Kidney epithelial cell (primary cell): ENCODE measurements at regions not wholly inside any gene's neighbourhood (a gene's known extent, or its start where the extent isn't known, plus 50 kb on each side); places are given as distances from the start of the nearest gene placed in this dataset.

ENCODE experiments used
- DNase-seq: peaks from one replicate; pipeline ENCODE4 v3.0.0-alpha.2; 2010; ENCODE audit warnings: low read depth
- H3K27me3 ChIP-seq: 2 replicates; pipeline ENCODE4 v1.6.0; 2011; ENCODE audit warnings: low read length; ENCODE audit not compliant: control insufficient read depth, insufficient read depth
- H3K36me3 ChIP-seq: 2 replicates; pipeline ENCODE4 v1.5.1; 2011; ENCODE audit warnings: low read length; ENCODE audit not compliant: control insufficient read depth, insufficient read depth
- H3K4me3 ChIP-seq: 2 replicates; pipeline ENCODE4 v1.5.1; 2011; ENCODE audit warnings: low read depth, mild to moderate bottlenecking, control low read depth, low read length
- TF ChIP-seq, protein P1 (sequence below): IDR thresholded peaks from 2 replicates; pipeline ENCODE4 v1.5.1; 2011; ENCODE audit warnings: mild to moderate bottlenecking, moderate library complexity, low read length, control low read depth, inconsistent platforms; ENCODE audit not compliant: insufficient read depth, poor library complexity, severe bottlenecking

DNA sequence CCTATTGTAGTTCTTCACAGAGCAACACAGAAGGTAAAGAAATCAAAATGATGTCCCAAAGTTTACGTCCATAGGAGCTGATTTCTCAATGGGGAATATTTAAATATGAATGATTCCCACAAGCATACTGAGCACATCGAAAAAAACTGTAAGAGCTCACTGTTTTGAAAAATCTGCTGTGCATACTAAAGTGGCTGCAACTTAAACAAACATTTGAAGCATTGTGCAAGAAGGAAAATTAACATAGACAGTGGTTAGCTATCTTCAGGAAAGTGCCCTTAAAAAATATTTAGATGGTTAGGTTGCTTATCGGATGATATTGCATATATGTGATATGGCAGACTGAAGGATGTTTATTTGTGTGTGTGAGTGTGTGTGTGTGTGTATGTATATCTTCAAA lies 747.6 kb downstream of the RFPL4B start:
- TF ChIP-seq, protein P1, sequence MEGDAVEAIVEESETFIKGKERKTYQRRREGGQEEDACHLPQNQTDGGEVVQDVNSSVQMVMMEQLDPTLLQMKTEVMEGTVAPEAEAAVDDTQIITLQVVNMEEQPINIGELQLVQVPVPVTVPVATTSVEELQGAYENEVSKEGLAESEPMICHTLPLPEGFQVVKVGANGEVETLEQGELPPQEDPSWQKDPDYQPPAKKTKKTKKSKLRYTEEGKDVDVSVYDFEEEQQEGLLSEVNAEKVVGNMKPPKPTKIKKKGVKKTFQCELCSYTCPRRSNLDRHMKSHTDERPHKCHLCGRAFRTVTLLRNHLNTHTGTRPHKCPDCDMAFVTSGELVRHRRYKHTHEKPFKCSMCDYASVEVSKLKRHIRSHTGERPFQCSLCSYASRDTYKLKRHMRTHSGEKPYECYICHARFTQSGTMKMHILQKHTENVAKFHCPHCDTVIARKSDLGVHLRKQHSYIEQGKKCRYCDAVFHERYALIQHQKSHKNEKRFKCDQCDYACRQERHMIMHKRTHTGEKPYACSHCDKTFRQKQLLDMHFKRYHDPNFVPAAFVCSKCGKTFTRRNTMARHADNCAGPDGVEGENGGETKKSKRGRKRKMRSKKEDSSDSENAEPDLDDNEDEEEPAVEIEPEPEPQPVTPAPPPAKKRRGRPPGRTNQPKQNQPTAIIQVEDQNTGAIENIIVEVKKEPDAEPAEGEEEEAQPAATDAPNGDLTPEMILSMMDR = no peak
- DNase-seq = no peak

DNA sequence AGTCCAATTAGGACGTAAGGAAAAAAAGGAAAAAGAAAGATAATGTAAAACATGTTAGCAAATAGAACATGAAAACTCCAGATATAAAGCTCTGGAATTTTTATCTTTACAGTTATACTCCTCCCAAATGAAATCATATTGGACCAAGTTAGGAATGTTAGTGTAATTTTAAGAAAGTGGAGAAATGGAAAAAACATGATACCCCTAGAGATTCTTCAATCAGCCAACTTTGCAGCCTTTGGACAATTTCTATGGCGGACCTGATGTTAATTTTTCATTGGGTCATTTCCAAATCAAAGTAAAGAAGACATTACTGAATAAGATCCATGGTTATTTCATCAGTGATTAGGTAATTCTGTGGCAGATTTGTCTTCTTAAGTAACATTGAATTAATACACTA lies 748.7 kb downstream of the RFPL4B start:
- Histone ChIP-seq H3K36me3 (no peaks in the 10 kb centered on the region), H3K4me3 (no peak overlapping the region), H3K27me3 (no peaks in the 10 kb centered on the region)
- TF ChIP-seq, protein P1 = no peak
- DNase-seq = no peak

More for the DNA sequence above, 747.6 kb downstream of the RFPL4B start:
- H3K4me3 ChIP-seq = no peak overlapping the region
- H3K27me3 ChIP-seq = no peaks in the 10 kb centered on the region
- H3K36me3 ChIP-seq = no peaks in the 10 kb centered on the region

DNA sequence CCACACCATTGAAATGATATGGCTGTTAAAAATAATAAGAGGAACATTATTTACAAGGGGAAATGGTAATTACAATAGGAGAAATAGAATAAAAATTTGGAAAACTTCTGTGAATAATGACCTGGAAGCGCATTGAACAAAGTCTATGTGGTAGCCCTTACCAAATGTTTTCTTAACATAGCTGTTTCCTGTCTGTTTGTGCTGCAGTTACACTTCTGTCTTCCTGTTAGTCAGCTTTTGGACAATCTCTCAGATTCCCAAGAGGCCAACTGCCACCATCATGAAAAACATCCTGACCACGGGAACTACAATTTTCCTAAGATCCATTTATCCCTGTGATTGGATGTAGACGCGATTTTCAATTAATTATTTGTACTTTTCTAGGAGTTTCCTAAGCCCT lies 754.4 kb upstream of the MARCKS start:
- Histone ChIP-seq H3K36me3 (no peaks in the 10 kb centered on the region), H3K27me3 (no peaks in the 10 kb centered on the region), H3K4me3 (no peak overlapping the region)
- no peak for DNase-seq
- TF ChIP-seq, protein P1 = no peak

DNA sequence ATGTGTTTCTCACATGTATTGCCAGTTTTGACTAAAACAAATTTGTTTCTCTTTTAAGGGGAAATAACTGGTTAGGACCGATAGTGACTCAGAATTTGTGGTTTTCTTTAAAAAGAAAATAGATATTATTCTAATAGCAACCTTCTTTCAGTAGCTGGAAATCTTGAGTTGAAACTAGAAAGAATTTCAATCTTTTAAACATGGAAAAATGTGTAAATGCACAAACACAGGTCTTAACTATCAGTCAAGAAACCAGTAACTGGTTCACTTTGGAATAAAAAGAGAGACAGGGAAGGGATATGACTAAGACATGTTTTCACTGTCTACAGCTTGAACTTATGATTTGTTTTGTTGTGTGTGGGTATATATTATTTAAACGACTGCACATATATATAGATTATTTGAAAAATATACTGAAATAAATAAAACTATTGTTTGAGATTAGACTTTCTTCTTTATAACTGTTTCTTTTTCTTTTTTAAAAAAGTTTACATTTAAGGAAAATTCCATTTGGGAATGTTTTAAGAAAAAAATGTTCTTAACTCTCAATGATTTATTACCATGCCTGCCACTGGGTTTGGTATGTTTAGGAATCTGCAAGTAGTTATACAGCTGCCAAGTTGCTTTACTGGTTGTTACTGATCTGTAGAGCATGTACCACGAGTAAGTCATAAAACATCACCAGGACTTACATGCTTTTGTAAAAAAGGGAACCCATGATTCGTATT lies 753.3 kb upstream of the MARCKS start:
- DNase-seq = peak; percentile 51
- H3K4me3 ChIP-seq = no peak overlapping the region
- no peaks in the 10 kb centered on the region for H3K27me3 ChIP-seq
- TF ChIP-seq, protein P1 = no peak
- no peaks in the 10 kb centered on the region for H3K36me3 ChIP-seq

DNA sequence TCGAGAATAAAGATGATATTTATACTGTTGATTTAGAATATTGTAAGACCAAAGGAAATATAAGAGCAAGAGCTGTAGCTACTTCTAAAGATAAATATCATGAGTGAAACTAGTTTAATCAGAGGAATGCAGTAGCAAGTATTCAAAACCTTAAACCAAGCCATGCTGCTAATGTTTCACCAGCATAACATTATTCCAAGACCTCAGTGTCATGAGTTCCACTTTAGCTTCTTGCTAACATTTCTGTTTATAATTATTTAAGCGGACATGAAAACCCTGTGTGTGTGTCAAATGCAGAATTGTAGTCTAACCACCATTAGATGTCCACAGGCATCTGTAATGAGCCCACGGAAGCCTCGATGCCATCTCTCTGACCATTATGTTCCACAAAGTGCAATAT lies 752.6 kb upstream of the MARCKS start:
- no peaks in the 10 kb centered on the region for H3K36me3 ChIP-seq
- H3K27me3 ChIP-seq = no peaks in the 10 kb centered on the region
- DNase-seq = no peak
- no peak overlapping the region for H3K4me3 ChIP-seq
- TF ChIP-seq, protein P1 = no peak

DNA sequence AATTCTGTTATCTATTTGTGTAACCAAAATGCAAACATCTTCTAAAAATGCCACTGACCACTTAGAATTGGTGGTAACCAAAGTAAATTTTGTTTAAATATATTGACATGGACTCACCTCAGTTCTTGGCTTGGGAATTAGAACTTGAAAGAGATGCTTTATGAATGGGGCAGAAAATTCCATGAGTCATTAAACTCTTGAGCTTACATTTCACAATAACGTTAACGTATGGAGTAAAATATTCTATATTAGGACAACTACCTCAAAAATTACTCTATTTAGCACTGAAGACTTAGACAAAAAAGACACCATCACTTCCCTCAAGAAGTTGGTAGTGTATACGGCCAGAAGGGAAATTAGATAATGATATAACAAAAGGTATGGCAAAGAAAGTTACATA lies 752.2 kb upstream of the MARCKS start:
- no peak for DNase-seq
- Histone ChIP-seq H3K36me3 (no peaks in the 10 kb centered on the region), H3K4me3 (no peak overlapping the region), H3K27me3 (no peaks in the 10 kb centered on the region)
- TF ChIP-seq, protein P1 = no peak
